Erythroblast (primary cell): ENCODE measurements at regions not wholly inside any gene's neighbourhood (a gene's known extent, or its start where the extent isn't known, plus 50 kb on each side); places are given as distances from the start of the nearest gene placed in this dataset.

ENCODE experiments used
- GATA1 ChIP-seq: IDR thresholded peaks from 2 replicates; pipeline ENCODE4 v1.6.1; 2011; ENCODE audit warnings: low read depth, mild to moderate bottlenecking, control low read depth, low read length, moderate library complexity
- POLR2A ChIP-seq: IDR thresholded peaks from 2 replicates; pipeline ENCODE4 v1.6.1; 2011; ENCODE audit warnings: mild to moderate bottlenecking, low read length

DNA sequence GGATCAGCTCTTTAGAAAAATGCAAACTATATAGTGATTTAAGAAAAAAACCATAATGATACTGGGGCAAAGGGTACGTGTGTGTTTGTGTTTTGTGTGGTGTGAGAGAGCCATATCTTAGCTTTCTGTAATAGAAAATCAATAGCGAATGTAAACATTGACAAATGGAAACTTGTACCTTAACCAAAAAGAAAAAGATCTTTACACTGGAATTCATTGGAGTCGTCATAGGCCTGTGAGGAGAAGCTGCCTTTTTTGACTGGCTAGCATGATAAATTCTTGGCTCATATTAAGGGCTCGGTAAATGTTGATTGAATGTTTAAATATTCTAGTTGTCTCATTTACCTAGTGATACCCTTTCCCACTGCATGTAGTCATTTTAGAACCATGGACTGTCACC lies 161.8 kb upstream of the ASCC3 start:
- no peak for TF ChIP-seq POLR2A
- no peak for TF ChIP-seq GATA1
